ENCODE measurements at regions not wholly inside any gene's neighbourhood (a gene's known extent, or its start where the extent isn't known, plus 50 kb on each side); places are given as distances from the start of the nearest gene placed in this dataset.
"Not testable (repeated sequence)": the region's sequence is repeated elsewhere in the genome, so short reads cannot be mapped to it uniquely, and the experiment has no call there.

- DNase-seq: no peak
Observed at GRCh38 chr3:35065891-35066290, 573.4 kb upstream of the ARPP21 start.

- DNase-seq: no peak
Observed at GRCh38 chr3:35067750-35068149, 571.6 kb upstream of the ARPP21 start.

GRCh38 chr3:35070088-35070487 lies 569.2 kb upstream of the ARPP21 start:
- no peak for DNase-seq

- DNase-seq: no peak
Observed at GRCh38 chr3:35071772-35072171, 567.6 kb upstream of the ARPP21 start.

- DNase-seq: no peak
Observed at GRCh38 chr3:35078780-35079179, 560.5 kb upstream of the ARPP21 start.

- DNase-seq: no peak
Observed at GRCh38 chr3:35079403-35079802, 559.9 kb upstream of the ARPP21 start.

GRCh38 chr3:35081899-35082298 lies 557.4 kb upstream of the ARPP21 start:
- no peak for DNase-seq

GRCh38 chr3:35088943-35089342 lies 550.4 kb upstream of the ARPP21 start:
- no peak for DNase-seq

GRCh38 chr3:35114686-35115085 lies 524.6 kb upstream of the ARPP21 start:
- no peak for DNase-seq

- no peak for DNase-seq
Observed at GRCh38 chr3:35120026-35120425, 519.3 kb upstream of the ARPP21 start.

- DNase-seq: no peak
Observed at GRCh38 chr3:35137612-35138011, 501.7 kb upstream of the ARPP21 start.

- DNase-seq: no peak
Observed at GRCh38 chr3:35141406-35141805, 497.9 kb upstream of the ARPP21 start.

- no peak for DNase-seq
Observed at GRCh38 chr3:35144011-35144410, 495.3 kb upstream of the ARPP21 start.

GRCh38 chr3:35146256-35147035 lies 492.9 kb upstream of the ARPP21 start:
- DNase-seq: not testable (repeated sequence)

- no peak for DNase-seq
Observed at GRCh38 chr3:35183927-35184675, 455.2 kb upstream of the ARPP21 start.

GRCh38 chr3:35184775-35185174 lies 454.6 kb upstream of the ARPP21 start:
- DNase-seq: no peak

GRCh38 chr3:35187908-35188307 lies 451.4 kb upstream of the ARPP21 start:
- no peak for DNase-seq

- DNase-seq: no peak
Observed at GRCh38 chr3:35194666-35195065, 444.7 kb upstream of the ARPP21 start.

- DNase-seq: no peak
Observed at GRCh38 chr3:35198857-35199256, 440.5 kb upstream of the ARPP21 start.

GRCh38 chr3:35200056-35200455 lies 439.3 kb upstream of the ARPP21 start:
- DNase-seq: no peak

- DNase-seq: no peak
Observed at GRCh38 chr3:35201211-35201610, 438.1 kb upstream of the ARPP21 start.

GRCh38 chr3:35215525-35216500 lies 423.5 kb upstream of the ARPP21 start:
- DNase-seq: no peak

Measured in NCI-H1436 treated with DMSO at 0.1 percent for 48 hours (cell line).